ENCODE measurements at regions not wholly inside any gene's neighbourhood (a gene's known extent, or its start where the extent isn't known, plus 50 kb on each side); places are given as distances from the start of the nearest gene placed in this dataset.

GRCh38 chrX:20861113-20861512 lies 513.1 kb upstream of the CNKSR2 start:
- ChIA-PET CTCF (no interaction called here), POLR2A (no interaction called here)
- TF ChIP-seq FOXK2 (IDR thresholded peaks at IDR 0.05) (no peak), FOXM1 (IDR thresholded peaks at IDR 0.05; ENCODE audit: borderline replicate concordance) (no peak), LEF1 (IDR thresholded peaks at IDR 0.05; ENCODE audit: borderline replicate concordance) (no peak), SP1 (IDR thresholded peaks at IDR 0.05) (no peak), PKNOX1 (IDR thresholded peaks at IDR 0.05) (no peak)
- no peak for DNase-seq (ENCODE audit: extremely low spot score)

GRCh38 chrX:20857746-20858145 lies 516.5 kb upstream of the CNKSR2 start:
- TF ChIP-seq SUZ12 (IDR thresholded peaks at IDR 0.05), result no peak
- no peak for TF ChIP-seq ELF4 (IDR thresholded peaks at IDR 0.05)
- no peak for TF ChIP-seq TARDBP (IDR thresholded peaks at IDR 0.05)
- TF ChIP-seq ARNT (IDR thresholded peaks at IDR 0.05), result no peak
- TF ChIP-seq FOXA1 (IDR thresholded peaks at IDR 0.05), result no peak
- no peak for TF ChIP-seq ZNF384 (IDR thresholded peaks at IDR 0.05)
- TF ChIP-seq LEF1 (IDR thresholded peaks at IDR 0.05; ENCODE audit: borderline replicate concordance), result no peak
- TF ChIP-seq PKNOX1 (IDR thresholded peaks at IDR 0.05), result no peak
- TF ChIP-seq NFRKB (IDR thresholded peaks at IDR 0.05), result no peak
- no peak for TF ChIP-seq FOXK2 (IDR thresholded peaks at IDR 0.05)
- TF ChIP-seq SP1 (IDR thresholded peaks at IDR 0.05), result no peak
- TF ChIP-seq FOXM1 (IDR thresholded peaks at IDR 0.05; ENCODE audit: borderline replicate concordance), result no peak
- no peak for TF ChIP-seq CTBP1 (IDR thresholded peaks at IDR 0.05; ENCODE audit: borderline replicate concordance)
- no peak for TF ChIP-seq HDGF (IDR thresholded peaks at IDR 0.05; ENCODE audit: borderline replicate concordance)
- DNase-seq (ENCODE audit: extremely low spot score), result no peak
- POLR2A ChIA-PET, result no interaction called here
- CTCF ChIA-PET, result no interaction called here

GRCh38 chrX:20838477-20838876 lies 535.7 kb upstream of the CNKSR2 start:
- no peak for DNase-seq (ENCODE audit: extremely low spot score)
- ChIA-PET CTCF (no interaction called here), POLR2A (no interaction called here)
- TF ChIP-seq L3MBTL2 (conservative IDR thresholded peaks at IDR 0.05) (no peak), CTBP1 (IDR thresholded peaks at IDR 0.05; ENCODE audit: borderline replicate concordance) (no peak), FOXM1 (IDR thresholded peaks at IDR 0.05; ENCODE audit: borderline replicate concordance) (no peak), PKNOX1 (IDR thresholded peaks at IDR 0.05) (no peak), SUZ12 (IDR thresholded peaks at IDR 0.05) (no peak), FOXK2 (IDR thresholded peaks at IDR 0.05) (no peak), ZNF384 (IDR thresholded peaks at IDR 0.05) (no peak), NFRKB (IDR thresholded peaks at IDR 0.05) (no peak), SP1 (IDR thresholded peaks at IDR 0.05) (no peak), TARDBP (IDR thresholded peaks at IDR 0.05) (no peak), HDGF (IDR thresholded peaks at IDR 0.05; ENCODE audit: borderline replicate concordance) (no peak), FOXA1 (IDR thresholded peaks at IDR 0.05) (no peak), BHLHE40 (IDR thresholded peaks at IDR 0.05; ENCODE audit: borderline replicate concordance) (no peak), ARNT (IDR thresholded peaks at IDR 0.05) (no peak), ELF4 (IDR thresholded peaks at IDR 0.05) (no peak), LEF1 (IDR thresholded peaks at IDR 0.05; ENCODE audit: borderline replicate concordance) (no peak)

- TF ChIP-seq ELF4 (IDR thresholded peaks at IDR 0.05) (no peak), SP1 (IDR thresholded peaks at IDR 0.05) (no peak), BHLHE40 (IDR thresholded peaks at IDR 0.05; ENCODE audit: borderline replicate concordance) (no peak), PKNOX1 (IDR thresholded peaks at IDR 0.05) (no peak), CTBP1 (IDR thresholded peaks at IDR 0.05; ENCODE audit: borderline replicate concordance) (no peak), FOXK2 (IDR thresholded peaks at IDR 0.05) (no peak), FOXA1 (IDR thresholded peaks at IDR 0.05) (no peak), L3MBTL2 (conservative IDR thresholded peaks at IDR 0.05) (no peak), ZNF384 (IDR thresholded peaks at IDR 0.05) (no peak)
- no peak for DNase-seq (ENCODE audit: extremely low spot score)
- CTCF ChIA-PET, result no interaction called here
- POLR2A ChIA-PET, result no interaction called here
Measured at GRCh38 chrX:20829665-20830491, 544.3 kb upstream of the CNKSR2 start.

- ChIA-PET CTCF (no interaction called here), POLR2A (no interaction called here)
- DNase-seq (ENCODE audit: extremely low spot score), result no peak
- TF ChIP-seq ARNT (IDR thresholded peaks at IDR 0.05) (no peak), HDGF (IDR thresholded peaks at IDR 0.05; ENCODE audit: borderline replicate concordance) (no peak), ZNF384 (IDR thresholded peaks at IDR 0.05) (no peak), BHLHE40 (IDR thresholded peaks at IDR 0.05; ENCODE audit: borderline replicate concordance) (no peak), SP1 (IDR thresholded peaks at IDR 0.05) (no peak), PKNOX1 (IDR thresholded peaks at IDR 0.05) (no peak), SUZ12 (IDR thresholded peaks at IDR 0.05) (no peak), CTBP1 (IDR thresholded peaks at IDR 0.05; ENCODE audit: borderline replicate concordance) (no peak), FOXM1 (IDR thresholded peaks at IDR 0.05; ENCODE audit: borderline replicate concordance) (no peak), TARDBP (IDR thresholded peaks at IDR 0.05) (no peak), FOXA1 (IDR thresholded peaks at IDR 0.05) (no peak), FOXK2 (IDR thresholded peaks at IDR 0.05) (no peak), L3MBTL2 (conservative IDR thresholded peaks at IDR 0.05) (no peak), ELF4 (IDR thresholded peaks at IDR 0.05) (no peak), NFRKB (IDR thresholded peaks at IDR 0.05) (no peak)
Measured at GRCh38 chrX:20825984-20826383, 548.2 kb upstream of the CNKSR2 start.
